ENCODE measurements at regions not wholly inside any gene's neighbourhood (a gene's known extent, or its start where the extent isn't known, plus 50 kb on each side); places are given as distances from the start of the nearest gene placed in this dataset.
"Not testable (repeated sequence)": the region's sequence is repeated elsewhere in the genome, so short reads cannot be mapped to it uniquely, and the experiment has no call there.

GRCh38 chr2:4047961-4048891 is 344.9 kb downstream of the DCDC2C start:
- no peak for DNase-seq (ENCODE audit: low spot score)

DNA sequence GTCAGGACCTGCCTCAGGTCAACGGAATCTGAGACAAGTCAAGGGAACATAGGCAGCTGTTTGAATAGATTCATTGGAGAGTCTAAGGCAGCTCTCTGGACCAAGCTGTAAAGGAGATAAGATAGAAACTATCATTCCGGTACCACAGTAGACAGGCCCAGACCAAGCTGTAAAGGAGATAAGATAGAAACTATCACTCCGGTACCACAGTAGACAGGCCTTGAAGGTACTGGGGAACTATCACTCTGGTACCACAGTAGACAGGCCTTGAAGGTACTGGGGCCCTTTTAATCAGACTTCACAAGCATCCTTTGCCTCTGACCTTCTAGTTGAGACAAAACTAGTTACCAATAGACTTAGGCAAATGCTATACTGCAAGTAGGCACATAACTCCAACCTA is 346.1 kb downstream of the DCDC2C start:
- no peak for DNase-seq (ENCODE audit: low spot score)

DNA sequence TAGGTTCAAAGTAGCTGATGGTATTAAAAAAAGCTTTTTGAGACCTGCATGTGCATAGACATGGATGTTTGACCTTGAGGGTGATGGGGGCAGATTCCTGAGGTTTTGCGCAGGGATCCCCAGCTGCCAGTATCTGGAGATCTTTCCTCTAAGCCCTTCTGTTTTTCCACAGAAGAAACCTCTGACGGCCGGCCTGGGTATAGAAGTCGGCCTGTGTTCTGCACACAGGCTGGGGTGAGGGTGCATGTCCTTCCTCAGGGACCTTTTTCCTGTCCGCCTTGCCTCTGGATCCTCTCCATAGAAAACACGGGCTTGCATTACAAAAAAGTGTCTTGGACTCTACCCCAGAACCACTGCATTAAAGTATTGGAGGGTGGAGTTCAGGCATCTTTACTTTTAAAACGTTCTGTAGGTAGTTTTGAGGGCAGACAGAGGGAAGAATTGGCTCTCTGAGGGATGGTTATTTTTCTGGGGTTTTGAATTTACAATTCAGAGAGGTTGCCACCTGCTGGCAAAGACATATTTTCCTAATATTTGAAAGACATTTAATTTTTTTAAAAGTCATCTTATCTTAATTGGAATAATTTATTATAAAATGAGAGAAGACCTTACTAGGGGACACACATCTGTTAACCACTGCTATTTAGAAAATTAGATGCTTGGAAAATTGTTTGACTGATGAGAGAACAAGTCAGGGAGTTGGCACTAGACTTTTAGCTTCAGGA is 350.6 kb downstream of the DCDC2C start:
- no peak for DNase-seq (ENCODE audit: low spot score)

GRCh38 chr2:4066217-4066616 is 362.8 kb downstream of the DCDC2C start:
- no peak for DNase-seq (ENCODE audit: low spot score)

DNA sequence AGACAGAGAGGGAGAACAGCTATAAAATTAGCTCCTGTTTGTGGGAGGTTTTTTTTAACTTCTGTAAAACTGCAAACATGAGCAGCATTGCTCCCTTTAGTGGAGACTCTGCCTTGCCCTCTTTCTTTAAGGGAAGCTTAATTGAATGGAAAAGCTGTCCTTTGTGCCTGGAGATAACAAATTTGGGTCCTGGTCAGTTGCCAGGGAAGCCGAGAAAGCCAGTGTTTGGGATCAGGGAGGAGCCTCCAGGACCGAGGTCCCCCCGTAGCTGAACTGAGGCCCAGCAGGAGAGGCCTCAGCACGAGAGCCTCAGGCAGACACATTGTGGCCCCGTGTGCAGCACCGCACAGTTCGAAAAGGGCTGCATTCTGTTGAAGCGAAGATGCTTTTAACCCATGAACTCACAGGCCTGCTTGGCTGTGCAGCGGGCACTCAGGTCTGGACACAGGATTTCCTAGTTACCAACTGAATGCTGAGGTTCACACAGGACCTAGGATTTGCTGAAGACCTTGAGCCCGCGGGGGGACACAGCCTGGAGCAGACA is 369.7 kb downstream of the DCDC2C start:
- DNase-seq (ENCODE audit: low spot score) = no peak

DNA sequence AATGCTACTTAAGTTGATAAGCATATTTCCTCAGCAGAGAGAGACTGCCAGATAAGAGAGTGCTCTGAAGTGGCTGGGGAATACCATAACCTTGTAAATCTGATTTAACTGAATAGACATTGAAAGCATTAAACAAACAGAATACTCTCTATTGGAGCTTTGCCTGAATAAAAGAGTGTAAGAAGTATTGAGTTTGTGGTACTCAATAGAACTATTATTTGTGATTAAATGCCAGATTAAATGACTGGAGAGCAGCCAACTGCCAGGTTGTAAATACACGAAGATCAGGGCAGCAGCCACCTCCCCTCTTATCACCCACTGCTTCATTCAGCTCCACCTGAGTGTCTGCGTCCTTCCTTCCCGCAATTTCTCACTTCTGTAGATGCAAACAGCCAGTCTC is 373.6 kb downstream of the DCDC2C start:
- no peak for DNase-seq (ENCODE audit: low spot score)

DNA sequence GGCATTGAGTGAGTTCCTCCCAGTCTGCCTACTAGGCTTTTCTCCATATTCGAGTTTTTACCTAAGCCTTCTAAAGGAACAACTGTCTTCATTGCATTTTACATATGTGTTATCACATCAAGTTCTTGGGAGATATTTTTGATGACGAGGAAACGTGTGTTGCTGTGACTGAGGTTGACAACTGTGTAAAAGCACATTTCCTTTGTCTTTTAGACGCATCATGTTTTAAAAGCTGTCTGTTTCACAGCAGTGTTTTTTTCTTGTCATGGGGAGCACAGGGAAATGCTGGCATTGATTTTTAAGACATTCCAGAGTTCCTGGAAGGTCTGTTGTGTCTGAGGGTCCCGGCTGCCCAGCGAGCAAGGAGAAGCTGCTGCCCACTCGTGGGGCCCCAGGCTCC is 381.8 kb downstream of the DCDC2C start:
- DNase-seq (ENCODE audit: low spot score) = no peak

DNA sequence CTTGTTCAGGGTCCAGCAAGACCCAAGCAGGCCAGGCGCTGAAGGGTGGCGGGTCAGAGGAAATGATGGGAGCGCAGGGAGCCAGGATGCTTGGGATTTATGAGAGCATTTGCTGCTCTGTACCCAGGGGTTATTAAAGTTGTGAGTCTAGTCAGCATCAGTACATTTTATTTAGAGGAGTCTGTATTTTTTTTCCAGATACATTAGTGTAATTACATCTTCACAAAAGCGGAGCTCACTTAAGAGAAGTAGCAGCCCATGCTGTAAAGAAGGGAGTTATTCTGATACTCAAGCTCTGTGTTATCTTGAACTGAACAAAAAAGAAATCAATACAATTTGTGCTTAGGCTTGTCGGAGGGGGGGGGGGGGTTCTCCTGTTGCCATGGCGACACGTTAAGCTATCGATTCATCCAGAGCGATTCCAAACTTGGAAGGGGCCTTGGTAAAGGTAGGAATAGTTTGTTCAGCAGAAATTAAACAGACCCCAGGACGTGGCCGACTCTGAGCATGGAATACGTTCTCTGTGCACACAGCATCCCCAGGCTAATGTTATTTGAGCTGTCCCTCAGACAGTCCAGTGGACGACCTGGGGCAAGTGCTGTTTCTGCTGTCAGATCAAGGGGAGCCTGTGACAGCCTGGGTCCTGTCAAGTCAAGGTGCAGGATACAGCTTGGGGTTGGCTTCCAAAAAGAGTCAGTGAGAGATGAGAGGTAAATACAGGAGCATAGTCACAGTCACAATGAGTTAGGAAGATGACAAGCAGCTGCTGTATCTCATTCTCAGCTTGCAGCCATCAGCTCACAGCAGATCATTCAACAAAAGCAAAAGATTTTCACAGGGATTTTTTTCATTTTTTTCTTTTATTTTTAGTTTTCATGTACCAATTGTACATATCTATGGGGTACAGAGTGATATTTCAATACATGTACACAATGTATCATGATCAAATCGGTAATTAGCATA is 387.6 kb downstream of the DCDC2C start:
- DNase-seq (ENCODE audit: low spot score) = no peak

GRCh38 chr2:4091869-4092268 is 388.5 kb downstream of the DCDC2C start:
- DNase-seq (ENCODE audit: low spot score) = no peak

- no peak for DNase-seq (ENCODE audit: low spot score)
These were observed 391.4 kb downstream of the DCDC2C start for GRCh38 chr2:4094743-4095142.

GRCh38 chr2:4096978-4097766 is 393.8 kb downstream of the DCDC2C start:
- no peak for DNase-seq (ENCODE audit: low spot score)

- DNase-seq (ENCODE audit: low spot score) = no peak
These were observed 394.8 kb downstream of the DCDC2C start for GRCh38 chr2:4098137-4098536.

DNA sequence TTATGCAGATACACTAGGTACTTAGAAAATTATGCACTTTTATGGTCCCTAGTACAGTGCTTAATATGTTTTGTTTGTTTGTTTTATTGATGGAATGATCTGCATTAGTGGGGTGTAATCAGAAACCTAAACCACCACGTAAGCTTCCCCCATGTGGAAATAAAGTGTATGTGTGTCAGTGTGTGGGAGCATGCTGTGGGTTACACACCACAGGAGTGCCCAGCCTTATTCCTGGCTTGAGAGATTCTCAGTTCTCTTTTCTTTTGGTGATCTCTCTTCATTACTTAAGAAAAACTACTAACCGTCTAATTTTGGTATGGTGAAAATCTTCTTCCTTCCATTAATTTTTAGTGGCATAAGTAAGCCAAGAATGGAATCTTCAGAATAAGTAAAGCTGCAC is 398.6 kb downstream of the DCDC2C start:
- DNase-seq (ENCODE audit: low spot score) = no peak

DNA sequence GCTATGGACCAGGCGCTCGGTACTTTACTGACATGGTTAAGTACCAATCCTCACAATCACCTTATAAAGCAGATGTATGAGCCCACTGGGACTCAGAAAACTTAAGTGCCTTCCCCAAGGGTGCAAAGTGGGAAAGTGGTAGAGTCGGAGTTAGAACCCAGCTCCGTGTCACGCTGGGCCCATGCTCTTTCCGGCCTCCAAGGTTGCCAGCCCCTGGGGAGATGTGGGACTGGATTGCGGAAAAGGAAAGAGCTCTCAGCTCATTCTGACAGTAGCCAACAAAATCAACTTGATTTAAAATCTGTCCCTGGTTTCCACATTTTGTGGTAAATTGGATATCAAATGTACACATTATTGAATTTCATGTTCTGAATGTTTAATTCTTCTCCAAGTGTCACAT is 403.8 kb downstream of the DCDC2C start:
- DNase-seq (ENCODE audit: low spot score) = no peak

- no peak for DNase-seq (ENCODE audit: low spot score)
These were observed 406.9 kb downstream of the DCDC2C start for GRCh38 chr2:4110273-4110672.

- not testable (repeated sequence) for DNase-seq (ENCODE audit: low spot score)
These were observed 412.1 kb downstream of the DCDC2C start for GRCh38 chr2:4115435-4115834.

DNA sequence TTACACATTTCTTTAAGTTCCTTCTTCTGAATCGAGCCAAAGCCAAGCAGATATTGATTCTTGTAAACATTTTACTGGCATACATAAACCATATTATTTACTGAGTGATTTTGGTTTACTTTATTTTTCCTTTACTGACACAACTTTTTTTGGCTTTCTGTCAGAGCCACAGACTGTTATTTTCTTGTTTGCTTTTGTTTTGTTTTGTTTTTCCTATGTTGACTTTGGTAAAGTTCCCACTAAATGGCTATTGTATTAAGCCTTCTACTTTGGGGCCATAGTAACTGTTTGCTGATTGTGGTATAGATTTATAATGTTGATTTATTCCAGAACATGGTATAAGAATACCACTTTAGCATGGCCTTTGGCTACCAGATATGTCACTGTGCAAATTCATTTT is 419.4 kb downstream of the DCDC2C start:
- no peak for DNase-seq (ENCODE audit: low spot score)

- DNase-seq (ENCODE audit: low spot score) = no peak
These were observed 427.3 kb downstream of the DCDC2C start for GRCh38 chr2:4130651-4131050.

DNA sequence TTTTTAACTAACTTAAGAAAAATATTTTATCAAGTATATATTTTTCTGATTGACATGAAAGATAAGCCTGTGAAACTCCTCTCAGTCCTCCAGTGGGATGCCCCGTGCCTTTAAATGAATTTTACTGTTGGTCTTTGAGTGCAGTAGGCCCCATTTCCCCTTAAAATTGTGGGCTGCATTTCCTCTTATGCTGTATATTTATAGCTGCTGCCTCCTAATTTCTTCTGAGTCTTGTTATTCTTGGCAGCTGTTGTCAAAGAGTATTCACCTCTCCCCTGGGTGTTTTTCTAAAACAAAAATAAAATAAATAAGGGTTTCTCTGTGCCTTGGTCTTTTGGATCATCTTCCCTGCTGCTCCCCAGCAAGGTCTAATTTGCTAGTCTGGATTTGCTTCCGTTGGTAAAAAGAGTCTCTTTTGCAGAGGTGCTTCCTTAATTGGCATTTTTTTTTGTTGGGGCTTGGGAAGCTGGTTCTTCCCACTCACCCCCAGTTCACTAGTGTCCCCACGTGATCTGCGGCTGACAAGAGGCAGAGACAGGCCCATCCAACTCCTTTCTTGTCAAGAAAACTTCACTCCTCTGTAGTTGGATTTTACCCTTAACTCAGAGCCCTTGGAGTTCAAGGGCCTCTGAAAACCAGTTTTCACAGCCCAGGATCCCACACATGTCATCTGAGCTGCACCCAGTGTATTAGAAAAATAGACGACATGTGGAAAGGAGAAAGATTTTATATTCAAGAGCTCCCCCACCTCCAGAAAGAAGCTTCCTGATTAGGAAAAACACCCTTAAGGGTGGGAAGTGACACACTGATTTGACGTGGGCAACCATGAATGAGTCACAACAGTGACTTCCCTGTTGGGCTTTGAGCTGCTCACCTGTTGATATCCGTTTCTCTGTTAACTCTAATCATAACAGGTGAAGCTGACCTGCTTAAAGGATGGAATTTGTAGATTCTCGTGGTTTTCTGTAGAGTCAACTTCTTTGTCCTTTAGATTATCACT is 431.5 kb downstream of the DCDC2C start:
- DNase-seq (ENCODE audit: low spot score) = peak; percentile 47

DNA sequence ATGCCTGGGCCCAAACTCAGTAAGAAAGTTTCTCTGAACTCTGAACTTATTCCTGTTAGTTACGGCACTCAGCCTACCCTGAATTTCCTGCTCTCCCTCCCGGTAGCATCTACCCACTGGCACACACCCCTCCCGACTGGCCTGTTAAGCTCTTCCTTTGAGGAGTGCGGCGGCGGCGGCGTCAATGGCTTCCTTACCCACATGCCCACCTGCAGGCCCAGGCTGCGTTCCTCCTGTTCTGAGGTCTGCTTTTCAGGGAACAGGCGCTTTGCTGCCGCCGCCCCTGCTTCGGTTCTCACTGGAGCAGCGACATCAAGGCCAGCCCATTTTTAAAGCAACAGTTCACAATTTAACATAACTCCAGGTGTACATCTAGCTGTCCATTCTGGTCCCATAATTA is 432.4 kb downstream of the DCDC2C start:
- no peak for DNase-seq (ENCODE audit: low spot score)

Data from putamen (tissue), 1 donor.